ENCODE measurements at regions not wholly inside any gene's neighbourhood (a gene's known extent, or its start where the extent isn't known, plus 50 kb on each side); places are given as distances from the start of the nearest gene placed in this dataset.

DNA sequence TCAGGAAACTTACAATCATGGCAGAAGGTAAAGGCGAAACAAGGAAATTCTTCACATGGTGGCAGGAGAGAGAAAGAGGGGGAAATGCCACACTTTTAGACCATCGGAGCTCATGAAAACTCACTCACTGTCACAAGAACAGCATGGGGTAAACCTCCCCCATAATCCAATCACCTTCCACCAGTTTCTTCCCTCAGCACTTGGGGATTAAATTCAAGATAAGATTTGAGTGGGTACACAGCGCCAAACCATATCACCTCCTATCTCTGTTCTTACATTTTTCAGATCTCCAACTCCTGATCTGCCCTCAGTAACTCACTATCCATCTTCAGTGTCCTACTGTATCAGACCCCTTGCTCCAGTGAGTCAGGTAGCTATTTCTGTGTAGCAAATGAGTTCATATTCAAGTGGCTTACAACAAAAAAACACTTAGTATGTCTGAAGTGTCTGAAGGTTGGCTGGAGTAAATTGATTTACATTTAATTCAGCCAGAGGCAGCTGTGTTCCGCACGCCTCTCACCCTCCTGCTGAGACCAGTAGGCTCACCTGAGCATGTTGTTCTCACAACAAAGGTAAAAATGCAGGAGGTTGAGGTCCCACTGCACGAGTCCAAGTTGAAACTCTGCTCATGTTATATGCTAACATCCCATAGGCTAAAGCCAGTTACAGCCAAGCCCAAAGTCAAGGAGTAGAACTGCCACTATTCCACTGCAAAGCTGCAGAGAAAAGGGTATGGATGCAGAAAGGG, 180.7 kb upstream of the LMCD1 start (continued):
- TF ChIP-seq ZBTB40 (IDR thresholded peaks at IDR 0.05; ENCODE audit: borderline replicate concordance) (no peak), IRF5 (IDR thresholded peaks at IDR 0.05; ENCODE audit: borderline replicate concordance) (no peak), CBX3 (IDR thresholded peaks at IDR 0.05; ENCODE audit: borderline replicate concordance, low read depth) (no peak), EP300 (IDR thresholded peaks at IDR 0.05; ENCODE audit: borderline replicate concordance in 1 of 2, control insufficient read depth in 1 of 2, low read depth in 2 of 2, low read length in 2 of 2) (no peak), SREBF1 (IDR thresholded peaks at IDR 0.05; ENCODE audit: low read length) (no peak)
- TF ChIP-seq, protein P1, sequence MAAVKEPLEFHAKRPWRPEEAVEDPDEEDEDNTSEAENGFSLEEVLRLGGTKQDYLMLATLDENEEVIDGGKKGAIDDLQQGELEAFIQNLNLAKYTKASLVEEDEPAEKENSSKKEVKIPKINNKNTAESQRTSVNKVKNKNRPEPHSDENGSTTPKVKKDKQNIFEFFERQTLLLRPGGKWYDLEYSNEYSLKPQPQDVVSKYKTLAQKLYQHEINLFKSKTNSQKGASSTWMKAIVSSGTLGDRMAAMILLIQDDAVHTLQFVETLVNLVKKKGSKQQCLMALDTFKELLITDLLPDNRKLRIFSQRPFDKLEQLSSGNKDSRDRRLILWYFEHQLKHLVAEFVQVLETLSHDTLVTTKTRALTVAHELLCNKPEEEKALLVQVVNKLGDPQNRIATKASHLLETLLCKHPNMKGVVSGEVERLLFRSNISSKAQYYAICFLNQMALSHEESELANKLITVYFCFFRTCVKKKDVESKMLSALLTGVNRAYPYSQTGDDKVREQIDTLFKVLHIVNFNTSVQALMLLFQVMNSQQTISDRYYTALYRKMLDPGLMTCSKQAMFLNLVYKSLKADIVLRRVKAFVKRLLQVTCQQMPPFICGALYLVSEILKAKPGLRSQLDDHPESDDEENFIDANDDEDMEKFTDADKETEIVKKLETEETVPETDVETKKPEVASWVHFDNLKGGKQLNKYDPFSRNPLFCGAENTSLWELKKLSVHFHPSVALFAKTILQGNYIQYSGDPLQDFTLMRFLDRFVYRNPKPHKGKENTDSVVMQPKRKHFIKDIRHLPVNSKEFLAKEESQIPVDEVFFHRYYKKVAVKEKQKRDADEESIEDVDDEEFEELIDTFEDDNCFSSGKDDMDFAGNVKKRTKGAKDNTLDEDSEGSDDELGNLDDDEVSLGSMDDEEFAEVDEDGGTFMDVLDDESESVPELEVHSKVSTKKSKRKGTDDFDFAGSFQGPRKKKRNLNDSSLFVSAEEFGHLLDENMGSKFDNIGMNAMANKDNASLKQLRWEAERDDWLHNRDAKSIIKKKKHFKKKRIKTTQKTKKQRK (IDR thresholded peaks at IDR 0.05; ENCODE audit: low read depth, low read length): no peak
